Head of caudate nucleus (tissue), 42 donors: ENCODE measurements at regions not wholly inside any gene's neighbourhood (a gene's known extent, or its start where the extent isn't known, plus 50 kb on each side); places are given as distances from the start of the nearest gene placed in this dataset.

Experiments
- DNase-seq, 42 donors: peaks; one replicate each; pipeline versions ENCODE4 v3.0.0 to v3.0.0-alpha.2; 2020 to 2021; ENCODE audit warnings: mixed read lengths in 7 of 42
- intact Hi-C: fragments of 100-400 bp; cut with DNase I; formaldehyde crosslinking; loops from one replicate; pipeline ENCODE4 v1.15.0; 2022

- DNase-seq, result no peak
- intact Hi-C loops, result no loop called here
Observed at GRCh38 chr9:81741103-81741502, 51.8 kb upstream of the TLE1 start.

GRCh38 chr9:81748091-81748490, 58.7 kb upstream of the TLE1 start:
- intact Hi-C loops, result no loop called here
- no peak for DNase-seq

- intact Hi-C loops, result no loop called here
- no peak for DNase-seq
Observed at GRCh38 chr9:81753436-81753835, 64.1 kb upstream of the TLE1 start.

- no peak for DNase-seq
- intact Hi-C loops, result no loop called here
Observed at GRCh38 chr9:81754245-81754644, 64.9 kb upstream of the TLE1 start.

- DNase-seq, result peak in 8 of 42 donors; percentile 13 to 69 (median 40)
- intact Hi-C loops, result no loop called here
Observed at GRCh38 chr9:81755721-81756120, 66.4 kb upstream of the TLE1 start.

- intact Hi-C loops, result no loop called here
- peak in 1 of 42 donors; percentile 34 for DNase-seq
Observed at GRCh38 chr9:81756561-81756960, 67.2 kb upstream of the TLE1 start.

GRCh38 chr9:81758123-81758797, 68.9 kb upstream of the TLE1 start:
- intact Hi-C loops, result no loop called here
- DNase-seq, result peak in 1 of 42 donors; percentile 19

GRCh38 chr9:81759680-81760215, 70.4 kb upstream of the TLE1 start:
- DNase-seq, result no peak
- intact Hi-C loops, result no loop called here

GRCh38 chr9:81767921-81768320, 78.6 kb upstream of the TLE1 start:
- no peak for DNase-seq
- intact Hi-C loops, result no loop called here

GRCh38 chr9:81771571-81771970, 82.2 kb upstream of the TLE1 start:
- intact Hi-C loops, result no loop called here
- DNase-seq, result no peak

GRCh38 chr9:81772144-81772543, 82.8 kb upstream of the TLE1 start:
- intact Hi-C loops, result no loop called here
- no peak for DNase-seq

GRCh38 chr9:81776390-81776789, 87.0 kb upstream of the TLE1 start:
- DNase-seq, result no peak
- intact Hi-C loops, result no loop called here

GRCh38 chr9:81776834-81777233, 87.5 kb upstream of the TLE1 start:
- intact Hi-C loops, result no loop called here
- peak in 1 of 42 donors; percentile 49 for DNase-seq

- no peak for DNase-seq
- intact Hi-C loops, result no loop called here
Observed at GRCh38 chr9:81777482-81777881, 88.1 kb upstream of the TLE1 start.

- intact Hi-C loops, result no loop called here
Observed at GRCh38 chr9:81782313-81782995, 93.1 kb upstream of the TLE1 start.

GRCh38 chr9:81787747-81788632, 98.6 kb upstream of the TLE1 start:
- intact Hi-C loops, result no loop called here
- peak in 2 of 42 donors; percentile 4 to 48 for DNase-seq

More at GRCh38 chr9:81782313-81782995, 93.1 kb upstream of the TLE1 start:
- DNase-seq, result no peak

GRCh38 chr9:81789721-81790120, 100.4 kb upstream of the TLE1 start:
- no peak for DNase-seq
- intact Hi-C loops, result no loop called here

GRCh38 chr9:81790166-81790565, 100.8 kb upstream of the TLE1 start:
- intact Hi-C loops, result no loop called here
- DNase-seq, result no peak

- DNase-seq, result no peak
- intact Hi-C loops, result no loop called here
Observed at GRCh38 chr9:81791076-81791475, 101.7 kb upstream of the TLE1 start.

GRCh38 chr9:81798606-81799005, 109.3 kb upstream of the TLE1 start:
- DNase-seq, result no peak
- intact Hi-C loops, result no loop called here
